Peyer's patch (tissue), 4 donors: ENCODE measurements at regions not wholly inside any gene's neighbourhood (a gene's known extent, or its start where the extent isn't known, plus 50 kb on each side); places are given as distances from the start of the nearest gene placed in this dataset.

Experiments
- DNase-seq, 3 donors: peaks; one replicate each; pipeline ENCODE4 v3.0.0-alpha.2; 2017 to 2019
- H3K27ac ChIP-seq, 4 donors: fragments of 200-600 bp; sonication (generic); one replicate each; pipeline ENCODE4 v1.5.1; 2016 to 2019
- H3K27me3 ChIP-seq, 2 donors: fragments of 200-600 bp; sonication (generic); one replicate each; pipeline ENCODE4 v1.5.1; 2019
- H3K36me3 ChIP-seq, 3 donors: fragments of 200-600 bp; sonication (generic); one replicate each; pipeline ENCODE4 v1.5.1; 2016 to 2019
- H3K4me1 ChIP-seq, 4 donors: fragments of 200-600 bp; sonication (generic); one replicate each; pipeline ENCODE4 v1.5.1; 2016 to 2019
- H3K4me3 ChIP-seq, 4 donors: fragments of 200-600 bp; sonication (generic); 1 replicate in 3 of 4; 2 replicates in 1 of 4; pipeline ENCODE4 v1.5.1; 2016 to 2019; ENCODE audit warnings: mild to moderate bottlenecking in 1 of 4
- H3K9me3 ChIP-seq, 4 donors: fragments of 200-600 bp; sonication (generic); one replicate each; pipeline ENCODE4 v1.5.1; 2016 to 2019; ENCODE audit warnings: mild to moderate bottlenecking in 1 of 4
- CTCF ChIP-seq, 6 experiments: fragments of 450-650 bp in 4 of 6; fragments of 200-600 bp in 2 of 6; sonication (generic) in 1 of 6; IDR thresholded peaks; one replicate each; pipeline ENCODE4 v1.5.1; 2017 to 2019; ENCODE audit warnings: antibody characterized with exemption in 6 of 6, mild to moderate bottlenecking in 3 of 6, moderate library complexity in 1 of 6
- POLR2A ChIP-seq, 2 donors: fragments of 450-650 bp; IDR thresholded peaks; one replicate each; pipeline ENCODE4 v1.5.1; 2017; ENCODE audit warnings: antibody characterized with exemption in 2 of 2, mild to moderate bottlenecking in 2 of 2, moderate library complexity in 2 of 2

GRCh38 chr1:191913260-191913977 lies 244.8 kb upstream of the RGS18 start:
- Histone ChIP-seq H3K9me3 (no peaks in the 10 kb centered on the region), H3K27ac (no peak overlapping the region)
- TF ChIP-seq CTCF (IDR thresholded peaks at IDR 0.05), result no peak
- TF ChIP-seq POLR2A (IDR thresholded peaks at IDR 0.05), result no peak

GRCh38 chr1:191929383-191929782 lies 228.9 kb upstream of the RGS18 start:
- Histone ChIP-seq H3K4me3 (no peak overlapping the region), H3K4me1 (no peaks in the 10 kb centered on the region), H3K9me3 (no peaks in the 10 kb centered on the region), H3K27ac (no peak overlapping the region), H3K36me3 (no peaks in the 10 kb centered on the region), H3K27me3 (no peaks in the 10 kb centered on the region)
- no peak for DNase-seq
- TF ChIP-seq POLR2A (IDR thresholded peaks at IDR 0.05), result no peak
- no peak for TF ChIP-seq CTCF (IDR thresholded peaks at IDR 0.05)

More at GRCh38 chr1:191913260-191913977, 244.8 kb upstream of the RGS18 start:
- H3K4me1 ChIP-seq, result no peaks in the 10 kb centered on the region
- no peak overlapping the region for H3K4me3 ChIP-seq
- no peaks in the 10 kb centered on the region for H3K27me3 ChIP-seq
- no peaks in the 10 kb centered on the region for H3K36me3 ChIP-seq
- no peak for DNase-seq

GRCh38 chr1:191943684-191944083 lies 214.6 kb upstream of the RGS18 start:
- DNase-seq, result no peak
- no peak overlapping the region for H3K4me3 ChIP-seq
- TF ChIP-seq CTCF (IDR thresholded peaks at IDR 0.05) (no peak), POLR2A (IDR thresholded peaks at IDR 0.05) (no peak)
- no peaks in the 10 kb centered on the region for H3K9me3 ChIP-seq
- H3K27ac ChIP-seq, result no peak overlapping the region
- H3K4me1 ChIP-seq, result no peaks in the 10 kb centered on the region
- H3K27me3 ChIP-seq, result no peaks in the 10 kb centered on the region
- no peaks in the 10 kb centered on the region for H3K36me3 ChIP-seq

GRCh38 chr1:191953526-191953925 lies 204.7 kb upstream of the RGS18 start:
- Histone ChIP-seq H3K27me3 (no peaks in the 10 kb centered on the region), H3K4me3 (no peak overlapping the region)
- TF ChIP-seq CTCF (IDR thresholded peaks at IDR 0.05) (no peak), POLR2A (IDR thresholded peaks at IDR 0.05) (no peak)

GRCh38 chr1:191959856-191960255 lies 198.4 kb upstream of the RGS18 start:
- DNase-seq, result no peak
- H3K27ac ChIP-seq, result no peak overlapping the region
- H3K4me1 ChIP-seq, result no peaks in the 10 kb centered on the region
- H3K4me3 ChIP-seq, result no peak overlapping the region
- no peaks in the 10 kb centered on the region for H3K27me3 ChIP-seq
- no peak for TF ChIP-seq CTCF (IDR thresholded peaks at IDR 0.05)
- TF ChIP-seq POLR2A (IDR thresholded peaks at IDR 0.05), result no peak
- no peaks in the 10 kb centered on the region for H3K9me3 ChIP-seq
- no peaks in the 10 kb centered on the region for H3K36me3 ChIP-seq

More at GRCh38 chr1:191953526-191953925, 204.7 kb upstream of the RGS18 start:
- Histone ChIP-seq H3K36me3 (no peaks in the 10 kb centered on the region), H3K27ac (no peak overlapping the region), H3K9me3 (no peaks in the 10 kb centered on the region), H3K4me1 (no peaks in the 10 kb centered on the region)
- no peak for DNase-seq
